Esophagus squamous epithelium (tissue), 5 donors: ENCODE measurements at regions not wholly inside any gene's neighbourhood (a gene's known extent, or its start where the extent isn't known, plus 50 kb on each side); places are given as distances from the start of the nearest gene placed in this dataset.
"Not testable (repeated sequence)": the region's sequence is repeated elsewhere in the genome, so short reads cannot be mapped to it uniquely, and the experiment has no call there.

Experiments
- DNase-seq: peaks from one replicate; lab custom pipeline; 2025; lab: John Stamatoyannopoulos, UW
- H3K27ac ChIP-seq, 4 donors: fragments of 200-600 bp; sonication (generic); one replicate each; pipeline ENCODE4 v1.5.1; 2016 to 2019; ENCODE audit warnings: mild to moderate bottlenecking in 1 of 4
- H3K27me3 ChIP-seq, 4 donors: fragments of 200-600 bp; sonication (generic); 1 replicate in 3 of 4; 2 replicates in 1 of 4; pipeline versions ENCODE4 v1.5.1 to v1.6.0; 2017 to 2021; ENCODE audit warnings: antibody characterized with exemption in 1 of 4
- H3K36me3 ChIP-seq, 3 donors: fragments of 200-600 bp; sonication (generic); one replicate each; pipeline ENCODE4 v1.5.1; 2016 to 2019
- H3K4me1 ChIP-seq, 3 donors: fragments of 200-600 bp; sonication (generic); one replicate each; pipeline ENCODE4 v1.5.1; 2017 to 2019
- H3K4me3 ChIP-seq, 4 donors: fragments of 200-600 bp; sonication (generic); 1 replicate in 3 of 4; 2 replicates in 1 of 4; pipeline ENCODE4 v1.5.1; 2016 to 2019; ENCODE audit warnings: mild to moderate bottlenecking in 2 of 4, moderate library complexity in 1 of 4
- H3K9me3 ChIP-seq, 3 donors: fragments of 200-600 bp; sonication (generic); one replicate each; pipeline ENCODE4 v1.5.1; 2016 to 2019
- POLR2A ChIP-seq, 4 donors: fragments of 450-650 bp; IDR thresholded peaks; one replicate each; pipeline ENCODE4 v1.6.1; 2017; ENCODE audit warnings: antibody characterized with exemption in 4 of 4, mild to moderate bottlenecking in 4 of 4, moderate library complexity in 3 of 4
- WGBS, 2 donors: methylation state at CpG; one replicate each; pipeline ENCODE4 v1.1.5; 2018; 5-methylcytosine and 5-hydroxymethylcytosine counted together
- intact Hi-C: fragments of 100-400 bp; cut with DNase I; formaldehyde crosslinking; loops from one replicate; pipeline ENCODE4 v1.15.0; 2022
- TF ChIP-seq, protein P1 (sequence below), 6 experiments: fragments of 450-650 bp in 4 of 6; fragments of 200-600 bp in 2 of 6; sonication (generic) in 2 of 6; IDR thresholded peaks; one replicate each; pipeline ENCODE4 v1.5.1; 2016 to 2019; ENCODE audit warnings: antibody characterized with exemption in 6 of 6, mild to moderate bottlenecking in 4 of 6, moderate library complexity in 4 of 6
- donor health status: DM: yes; HTN: yes; CAD: no.

DNA sequence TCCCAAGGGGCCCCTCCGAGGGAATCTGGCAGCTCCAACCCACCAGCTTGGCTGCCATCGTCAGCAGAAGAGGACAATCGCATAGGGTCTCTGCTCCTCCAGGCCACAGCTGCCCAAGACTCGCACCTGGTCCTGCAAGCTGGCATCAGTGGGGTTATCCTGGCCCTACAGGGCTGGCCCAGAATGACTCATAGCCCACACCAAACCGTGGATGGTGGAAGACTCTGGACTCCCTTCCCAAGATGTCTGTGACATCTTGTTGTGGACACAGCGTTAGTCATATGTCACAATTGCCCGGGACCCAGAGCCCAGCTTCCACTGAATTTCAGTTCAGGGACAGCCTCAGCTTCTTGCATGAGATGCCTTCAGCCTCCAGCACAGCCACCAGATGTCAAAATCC lies 91.5 kb upstream of the CUX1 start:
- Histone ChIP-seq H3K9me3 (no peaks in the 10 kb centered on the region), H3K27ac (no peak overlapping the region), H3K4me1 (no peaks in the 10 kb centered on the region), H3K27me3 (peaks cover 0 to 4% (median 0%) of the 10 kb centered on the region in 4 donors), H3K4me3 (no peak overlapping the region), H3K36me3 (no peaks in the 10 kb centered on the region)
- intact Hi-C loops, result no loop called here
- TF ChIP-seq, protein P1, sequence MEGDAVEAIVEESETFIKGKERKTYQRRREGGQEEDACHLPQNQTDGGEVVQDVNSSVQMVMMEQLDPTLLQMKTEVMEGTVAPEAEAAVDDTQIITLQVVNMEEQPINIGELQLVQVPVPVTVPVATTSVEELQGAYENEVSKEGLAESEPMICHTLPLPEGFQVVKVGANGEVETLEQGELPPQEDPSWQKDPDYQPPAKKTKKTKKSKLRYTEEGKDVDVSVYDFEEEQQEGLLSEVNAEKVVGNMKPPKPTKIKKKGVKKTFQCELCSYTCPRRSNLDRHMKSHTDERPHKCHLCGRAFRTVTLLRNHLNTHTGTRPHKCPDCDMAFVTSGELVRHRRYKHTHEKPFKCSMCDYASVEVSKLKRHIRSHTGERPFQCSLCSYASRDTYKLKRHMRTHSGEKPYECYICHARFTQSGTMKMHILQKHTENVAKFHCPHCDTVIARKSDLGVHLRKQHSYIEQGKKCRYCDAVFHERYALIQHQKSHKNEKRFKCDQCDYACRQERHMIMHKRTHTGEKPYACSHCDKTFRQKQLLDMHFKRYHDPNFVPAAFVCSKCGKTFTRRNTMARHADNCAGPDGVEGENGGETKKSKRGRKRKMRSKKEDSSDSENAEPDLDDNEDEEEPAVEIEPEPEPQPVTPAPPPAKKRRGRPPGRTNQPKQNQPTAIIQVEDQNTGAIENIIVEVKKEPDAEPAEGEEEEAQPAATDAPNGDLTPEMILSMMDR (IDR thresholded peaks at IDR 0.05), result no peak
- TF ChIP-seq POLR2A (IDR thresholded peaks at IDR 0.05), result no peak
- no peak for DNase-seq
- WGBS, 2 donors, result 72% methylated on average over 2 of the region's 7 CpGs; no CpG with 5 or more reads in 1 of the 2 donors

- Histone ChIP-seq H3K36me3 (no peaks in the 10 kb centered on the region), H3K4me1 (no peaks in the 10 kb centered on the region), H3K9me3 (no peaks in the 10 kb centered on the region), H3K27me3 (peaks cover 0 to 4% (median 0%) of the 10 kb centered on the region in 4 donors), H3K4me3 (no peak overlapping the region), H3K27ac (no peak overlapping the region)
- WGBS, 2 donors, result 72 to 92% methylated on average over 6 of the region's 6 CpGs
- intact Hi-C loops, result no loop called here
- no peak for TF ChIP-seq POLR2A (IDR thresholded peaks at IDR 0.05)
- TF ChIP-seq, protein P1 (IDR thresholded peaks at IDR 0.05), result no peak
- no peak for DNase-seq
These were observed 90.2 kb upstream of the CUX1 start for GRCh38 chr7:101727184-101727583.

DNA sequence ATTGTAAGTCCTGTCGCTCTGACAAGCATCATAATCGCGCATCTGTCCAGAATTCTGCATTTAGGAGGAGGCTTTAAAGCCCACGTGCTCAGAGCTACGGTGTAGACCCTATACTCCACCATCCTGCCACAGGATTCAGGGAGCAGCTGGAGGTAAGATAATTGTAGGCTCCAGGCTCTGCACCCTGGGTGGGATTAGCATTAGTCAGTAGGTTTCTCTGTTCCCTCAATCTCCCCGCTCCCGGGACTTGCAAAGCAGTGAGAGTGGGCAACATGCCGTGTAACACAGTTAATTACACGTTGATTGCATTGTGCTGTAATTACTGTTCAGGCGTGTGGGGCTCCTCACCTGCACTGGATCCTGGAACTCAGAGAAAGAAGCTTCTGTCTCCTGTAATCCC lies 89.3 kb upstream of the CUX1 start:
- H3K4me1 ChIP-seq, result peaks cover 0 to 3% (median 2%) of the 10 kb centered on the region in 3 donors
- no peak for DNase-seq
- TF ChIP-seq, protein P1 (IDR thresholded peaks at IDR 0.05), result no peak
- no peak for TF ChIP-seq POLR2A (IDR thresholded peaks at IDR 0.05)
- no peak overlapping the region for H3K4me3 ChIP-seq
- no peaks in the 10 kb centered on the region for H3K36me3 ChIP-seq
- no peak overlapping the region for H3K27ac ChIP-seq
- H3K9me3 ChIP-seq, result no peaks in the 10 kb centered on the region
- intact Hi-C loops, result no loop called here
- H3K27me3 ChIP-seq, result no peaks in the 10 kb centered on the region
- WGBS, 2 donors, result 58 to 78% methylated on average over 6 to 8 of the region's 10 CpGs

DNA sequence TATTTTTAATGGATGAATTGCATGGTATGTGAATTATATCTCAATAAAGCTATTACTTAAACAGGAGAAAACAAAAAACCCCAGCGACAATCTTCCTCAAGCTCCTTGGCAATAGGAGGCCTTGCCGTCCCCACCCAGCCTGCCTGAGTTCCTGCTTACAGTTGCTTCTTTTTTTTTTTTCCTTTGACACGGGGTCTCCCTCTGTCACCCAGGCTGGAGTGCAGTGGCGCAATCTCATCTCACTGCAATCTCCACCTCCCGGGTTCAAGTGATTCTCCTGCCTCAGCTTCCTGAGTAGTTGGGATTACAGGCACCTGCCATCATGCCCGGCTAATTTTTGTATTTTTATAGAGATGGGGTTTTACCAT lies 88.6 kb upstream of the CUX1 start:
- H3K27ac ChIP-seq, H3K36me3 ChIP-seq, H3K4me3 ChIP-seq, H3K27me3 ChIP-seq, DNase-seq, intact Hi-C loops, H3K9me3 ChIP-seq: not testable (repeated sequence)
- WGBS, 2 donors, result 68 to 75% methylated on average over 6 of the region's 6 CpGs
- peaks cover 0 to 10% (median 6%) of the 10 kb centered on the region in 3 donors for H3K4me1 ChIP-seq

DNA sequence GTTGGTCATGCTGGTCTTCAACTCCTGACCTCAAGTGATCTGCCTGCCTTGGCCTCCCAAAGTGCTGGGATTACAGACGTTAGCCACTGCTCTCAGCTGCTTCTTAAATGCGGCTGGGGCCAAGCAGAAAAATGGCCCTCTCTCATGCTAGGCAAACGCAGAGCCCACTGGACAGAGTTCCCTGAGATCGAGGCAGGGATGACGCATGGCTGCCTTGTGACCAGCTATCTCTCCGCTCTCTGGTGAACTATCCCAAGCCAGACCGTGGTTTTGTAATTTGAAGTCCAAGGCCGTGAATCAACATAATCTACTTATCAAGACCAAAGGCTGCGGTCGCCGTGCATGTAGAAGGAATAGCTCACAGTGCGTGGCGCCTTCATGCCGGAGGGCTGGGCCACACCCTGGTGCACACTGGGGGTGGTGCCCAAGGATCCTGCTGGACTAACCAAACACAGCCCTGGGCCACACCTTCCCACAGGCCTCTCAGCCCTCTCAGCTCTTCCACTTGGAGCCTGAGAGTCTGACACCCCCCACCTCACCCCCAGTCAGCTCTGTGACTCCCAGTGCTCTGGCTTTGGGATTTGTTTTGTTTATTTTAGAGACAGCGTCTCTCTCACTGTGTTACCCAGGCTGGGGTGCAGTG lies 88.1 kb upstream of the CUX1 start:
- Histone ChIP-seq H3K27me3 (no peaks in the 10 kb centered on the region), H3K4me3 (no peak overlapping the region), H3K27ac (no peak overlapping the region), H3K36me3 (no peaks in the 10 kb centered on the region), H3K4me1 (peaks cover 0 to 12% (median 6%) of the 10 kb centered on the region in 3 donors), H3K9me3 (no peaks in the 10 kb centered on the region)
- WGBS, 2 donors, result 70 to 77% methylated on average over 13 of the region's 15 CpGs
- no peak for TF ChIP-seq POLR2A (IDR thresholded peaks at IDR 0.05)
- TF ChIP-seq, protein P1 (IDR thresholded peaks at IDR 0.05), result no peak
- intact Hi-C loops, result no loop called here
- no peak for DNase-seq
